ENCODE measurements at regions not wholly inside any gene's neighbourhood (a gene's known extent, or its start where the extent isn't known, plus 50 kb on each side); places are given as distances from the start of the nearest gene placed in this dataset.

GRCh38 chr17:74002241-74002640, 201.2 kb upstream of the RPL38 start:
- H3K4me3 Mint-ChIP-seq = no peak overlapping the region
- TF ChIP-seq CTCF (IDR thresholded peaks at IDR 0.05) = no peak
- no peaks in the 10 kb centered on the region for H3K4me1 Mint-ChIP-seq (ENCODE audit: low read depth)
- CTCF ChIA-PET = no interaction called here
- POLR2A ChIA-PET = no interaction called here
- intact Hi-C loops (cut with micrococcal nuclease) = no loop called here
- peaks cover 7% of the 10 kb centered on the region for H3K27me3 Mint-ChIP-seq
- H3K9me3 Mint-ChIP-seq = no peaks in the 10 kb centered on the region
- no peak for DNase-seq
- H3K36me3 Mint-ChIP-seq (ENCODE audit: low read depth) = no peaks in the 10 kb centered on the region
- no peak overlapping the region for H3K27ac Mint-ChIP-seq
- no peak for ATAC-seq

- H3K27ac Mint-ChIP-seq = no peak overlapping the region
- peaks cover 8% of the 10 kb centered on the region for H3K27me3 Mint-ChIP-seq
- intact Hi-C loops (cut with micrococcal nuclease) = no loop called here
These were observed 199.4 kb upstream of the RPL38 start for GRCh38 chr17:74004056-74004455.

GRCh38 chr17:74005790-74006189, 197.7 kb upstream of the RPL38 start:
- DNase-seq (no peak), ATAC-seq (no peak)
- peaks cover 8% of the 10 kb centered on the region for H3K27me3 Mint-ChIP-seq
- H3K27ac Mint-ChIP-seq = no peak overlapping the region
- peaks cover 4% of the 10 kb centered on the region for H3K4me1 Mint-ChIP-seq (ENCODE audit: low read depth)
- ChIA-PET POLR2A (no interaction called here), CTCF (no interaction called here)
- no peaks in the 10 kb centered on the region for H3K9me3 Mint-ChIP-seq
- TF ChIP-seq CTCF (IDR thresholded peaks at IDR 0.05) = no peak
- H3K4me3 Mint-ChIP-seq = no peak overlapping the region
- intact Hi-C loops (cut with micrococcal nuclease) = no loop called here
- H3K36me3 Mint-ChIP-seq (ENCODE audit: low read depth) = no peaks in the 10 kb centered on the region

More at GRCh38 chr17:74004056-74004455, 199.4 kb upstream of the RPL38 start:
- no peak for DNase-seq
- Mint-ChIP-seq H3K4me3 (no peak overlapping the region), H3K4me1 (ENCODE audit: low read depth) (peaks cover 4% of the 10 kb centered on the region), H3K9me3 (no peaks in the 10 kb centered on the region), H3K36me3 (ENCODE audit: low read depth) (no peaks in the 10 kb centered on the region)
- TF ChIP-seq CTCF (IDR thresholded peaks at IDR 0.05) = no peak
- CTCF ChIA-PET = interaction anchor here (0.8 to 1.1 kb wide), 2 partner anchors 196 to 404 kb away, joined by 3 to 4 read pairs; no protein-coding TSS in a partner anchor
- POLR2A ChIA-PET = no interaction called here
- no peak for ATAC-seq

GRCh38 chr17:74006371-74006770, 197.1 kb upstream of the RPL38 start:
- no peaks in the 10 kb centered on the region for H3K36me3 Mint-ChIP-seq (ENCODE audit: low read depth)
- H3K27me3 Mint-ChIP-seq = peaks cover 8% of the 10 kb centered on the region
- H3K4me1 Mint-ChIP-seq (ENCODE audit: low read depth) = peaks cover 4% of the 10 kb centered on the region
- DNase-seq (no peak), ATAC-seq (no peak)
- no peak for TF ChIP-seq CTCF (IDR thresholded peaks at IDR 0.05)
- ChIA-PET CTCF (no interaction called here), POLR2A (no interaction called here)
- intact Hi-C loops (cut with micrococcal nuclease) = no loop called here
- H3K9me3 Mint-ChIP-seq = no peaks in the 10 kb centered on the region
- H3K27ac Mint-ChIP-seq = no peak overlapping the region
- H3K4me3 Mint-ChIP-seq = no peak overlapping the region

- peak; percentile 65 for DNase-seq
- intact Hi-C loops (cut with micrococcal nuclease) = no loop called here
- CTCF ChIA-PET = interaction anchor here (1.0 to 1.6 kb wide), 2 partner anchors 9 to 150 kb away, joined by 3 read pairs; no protein-coding TSS in a partner anchor
- POLR2A ChIA-PET = no interaction called here
- TF ChIP-seq CTCF (IDR thresholded peaks at IDR 0.05) = no peak
- peak; percentile 87 for ATAC-seq
- H3K36me3 Mint-ChIP-seq (ENCODE audit: low read depth) = no peaks in the 10 kb centered on the region
- H3K4me1 Mint-ChIP-seq (ENCODE audit: low read depth) = peaks cover 12% of the 10 kb centered on the region
- no peaks in the 10 kb centered on the region for H3K9me3 Mint-ChIP-seq
- no peak overlapping the region for H3K27ac Mint-ChIP-seq
- H3K27me3 Mint-ChIP-seq = peaks cover 10% of the 10 kb centered on the region
- no peak overlapping the region for H3K4me3 Mint-ChIP-seq
These were observed 195.3 kb upstream of the RPL38 start for GRCh38 chr17:74008196-74008595.

All from activated CD8-positive, alpha-beta T cell treated with anti-CD3 and anti-CD28 coated beads for 36 hours (primary cell).